Neural progenitor cell (in vitro differentiated cells): ENCODE measurements at regions not wholly inside any gene's neighbourhood (a gene's known extent, or its start where the extent isn't known, plus 50 kb on each side); places are given as distances from the start of the nearest gene placed in this dataset.

Experiments used
- DNase-seq: peaks from one replicate; pipeline ENCODE4 v3.0.0-alpha.2; 2016; ENCODE audit warnings: low spot score
- H2AFZ ChIP-seq: fragments of 200-600 bp; sonication (generic); replicated peaks from 2 replicates; pipeline ENCODE4 v1.6.1; 2016; ENCODE audit warnings: antibody characterized with exemption
- H3F3A ChIP-seq: fragments of 200-600 bp; sonication (generic); 2 replicates; pipeline ENCODE4 v1.6.1; 2016; ENCODE audit warnings: antibody characterized with exemption, low read depth
- H3K27ac ChIP-seq: fragments of 200-600 bp; sonication (generic); 2 replicates; pipeline ENCODE4 v1.5.1; 2016; ENCODE audit warnings: mild to moderate bottlenecking
- H3K27me3 ChIP-seq: fragments of 200-600 bp; sonication (generic); 2 replicates; pipeline ENCODE4 v1.6.1; 2016; ENCODE audit warnings: mild to moderate bottlenecking, moderate library complexity
- H3K36me3 ChIP-seq: fragments of 200-600 bp; sonication (generic); 2 replicates; pipeline ENCODE4 v1.5.1; 2016
- H3K4me1 ChIP-seq: fragments of 200-600 bp; sonication (generic); 2 replicates; pipeline ENCODE4 v1.6.1; 2016; ENCODE audit warnings: mixed run types
- H3K4me2 ChIP-seq: fragments of 200-600 bp; sonication (generic); 2 replicates; pipeline ENCODE4 v1.6.1; 2016
- H3K4me3 ChIP-seq: fragments of 200-600 bp; sonication (generic); 2 replicates; pipeline ENCODE4 v1.5.1; 2016
- H3K79me2 ChIP-seq: fragments of 200-600 bp; sonication (generic); 2 replicates; pipeline ENCODE4 v1.6.1; 2016; ENCODE audit warnings: low read depth
- H3K9ac ChIP-seq: fragments of 200-600 bp; sonication (generic); 2 replicates; pipeline ENCODE4 v1.6.1; 2016
- H3K9me3 ChIP-seq: fragments of 200-600 bp; sonication (generic); 2 replicates; pipeline ENCODE4 v1.5.1; 2016; ENCODE audit warnings: low read depth
- H4K20me1 ChIP-seq: fragments of 200-600 bp; sonication (generic); 2 replicates; pipeline ENCODE4 v1.6.1; 2016; ENCODE audit warnings: low read depth
- H3K27ac Mint-ChIP-seq: 3 replicates; pipeline ENCODE4 v1.8.0; 2021; ENCODE audit warnings: mixed read lengths
- H3K27me3 Mint-ChIP-seq: 2 replicates; pipeline ENCODE4 v1.8.0; 2022; ENCODE audit warnings: low read depth, mild to moderate bottlenecking, inconsistent platforms, moderate library complexity, mixed read lengths; ENCODE audit not compliant: insufficient read depth
- H3K36me3 Mint-ChIP-seq: 3 replicates; pipeline ENCODE4 v1.8.0; 2021; ENCODE audit warnings: mixed read lengths
- H3K4me1 Mint-ChIP-seq: 3 replicates; pipeline ENCODE4 v1.8.0; 2021; ENCODE audit warnings: mixed read lengths
- H3K4me3 Mint-ChIP-seq: 3 replicates; pipeline ENCODE4 v1.8.0; 2021; ENCODE audit warnings: mild to moderate bottlenecking, moderate library complexity, mixed read lengths
- H3K9me3 Mint-ChIP-seq: 3 replicates; pipeline ENCODE4 v1.8.0; 2020; ENCODE audit warnings: mixed read lengths
- EZH2 ChIP-seq: fragments of 200-600 bp; sonication (generic); IDR thresholded peaks from 2 replicates; pipeline ENCODE4 v1.6.1; 2017; ENCODE audit warnings: antibody characterized with exemption, mild to moderate bottlenecking, moderate library complexity
- EZH2phosphoT487 ChIP-seq: fragments of 200-600 bp; sonication (generic); IDR thresholded peaks from 2 replicates; pipeline ENCODE4 v1.6.1; 2017; ENCODE audit warnings: antibody characterized with exemption
- TF ChIP-seq, protein P1 (sequence below): fragments of 200-600 bp; sonication (generic); IDR thresholded peaks from 2 replicates; pipeline ENCODE4 v1.5.1; 2017; ENCODE audit warnings: antibody characterized with exemption, mild to moderate bottlenecking

DNA sequence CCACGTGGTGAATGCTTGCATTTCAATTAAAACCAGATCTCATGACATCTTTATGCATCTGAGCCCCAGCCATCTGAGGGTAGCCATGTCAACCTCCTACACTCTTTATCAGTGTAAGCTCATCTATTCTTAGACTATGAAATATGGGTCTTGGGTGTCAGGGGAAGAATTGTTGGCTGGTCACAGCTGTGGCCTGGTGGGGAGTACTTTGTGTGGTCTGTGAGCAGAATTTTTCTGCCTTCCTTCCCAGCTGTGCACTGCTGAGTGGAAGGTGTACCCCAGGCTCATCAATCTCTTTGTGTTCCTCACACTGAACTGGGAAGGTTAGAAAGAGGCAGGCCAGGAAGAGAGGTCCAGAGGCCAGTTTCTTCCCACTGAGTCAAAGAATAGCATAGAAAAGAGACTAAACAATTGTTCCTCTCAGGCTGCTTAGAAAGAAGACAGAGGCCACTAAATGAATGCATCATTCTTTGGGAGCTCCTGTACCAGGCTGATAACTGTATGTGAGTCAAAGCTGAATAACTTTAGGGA, 202.7 kb upstream of the RGMB start:
- H3K4me2 ChIP-seq, result peak overlapping the region; percentile 63
- no peaks in the 10 kb centered on the region for H3K79me2 ChIP-seq
- Mint-ChIP-seq H3K4me1 (peaks cover 34% of the 10 kb centered on the region), H3K27me3 (peaks cover 4% of the 10 kb centered on the region), H3K9me3 (peaks cover 10% of the 10 kb centered on the region), H3K4me3 (no peak overlapping the region), H3K36me3 (no peaks in the 10 kb centered on the region), H3K27ac (peak overlapping the region; percentile 95)
- TF ChIP-seq EZH2 (no peak), EZH2phosphoT487 (no peak)
- TF ChIP-seq, protein P1, sequence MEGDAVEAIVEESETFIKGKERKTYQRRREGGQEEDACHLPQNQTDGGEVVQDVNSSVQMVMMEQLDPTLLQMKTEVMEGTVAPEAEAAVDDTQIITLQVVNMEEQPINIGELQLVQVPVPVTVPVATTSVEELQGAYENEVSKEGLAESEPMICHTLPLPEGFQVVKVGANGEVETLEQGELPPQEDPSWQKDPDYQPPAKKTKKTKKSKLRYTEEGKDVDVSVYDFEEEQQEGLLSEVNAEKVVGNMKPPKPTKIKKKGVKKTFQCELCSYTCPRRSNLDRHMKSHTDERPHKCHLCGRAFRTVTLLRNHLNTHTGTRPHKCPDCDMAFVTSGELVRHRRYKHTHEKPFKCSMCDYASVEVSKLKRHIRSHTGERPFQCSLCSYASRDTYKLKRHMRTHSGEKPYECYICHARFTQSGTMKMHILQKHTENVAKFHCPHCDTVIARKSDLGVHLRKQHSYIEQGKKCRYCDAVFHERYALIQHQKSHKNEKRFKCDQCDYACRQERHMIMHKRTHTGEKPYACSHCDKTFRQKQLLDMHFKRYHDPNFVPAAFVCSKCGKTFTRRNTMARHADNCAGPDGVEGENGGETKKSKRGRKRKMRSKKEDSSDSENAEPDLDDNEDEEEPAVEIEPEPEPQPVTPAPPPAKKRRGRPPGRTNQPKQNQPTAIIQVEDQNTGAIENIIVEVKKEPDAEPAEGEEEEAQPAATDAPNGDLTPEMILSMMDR, result no peak
- peaks cover 28% of the 10 kb centered on the region for H3K4me1 ChIP-seq
- no peaks in the 10 kb centered on the region for H3K36me3 ChIP-seq
- no peak overlapping the region for H2AFZ ChIP-seq
- H3K4me3 ChIP-seq, result peak overlapping the region; percentile 9
- peak overlapping the region; percentile 90 for H3K27ac ChIP-seq
- peaks cover 16% of the 10 kb centered on the region for H3F3A ChIP-seq
- H3K9ac ChIP-seq, result no peak overlapping the region
- no peaks in the 10 kb centered on the region for H3K27me3 ChIP-seq
- peaks cover 6% of the 10 kb centered on the region for H3K9me3 ChIP-seq
- no peaks in the 10 kb centered on the region for H4K20me1 ChIP-seq
- peak; percentile 71 for DNase-seq

DNA sequence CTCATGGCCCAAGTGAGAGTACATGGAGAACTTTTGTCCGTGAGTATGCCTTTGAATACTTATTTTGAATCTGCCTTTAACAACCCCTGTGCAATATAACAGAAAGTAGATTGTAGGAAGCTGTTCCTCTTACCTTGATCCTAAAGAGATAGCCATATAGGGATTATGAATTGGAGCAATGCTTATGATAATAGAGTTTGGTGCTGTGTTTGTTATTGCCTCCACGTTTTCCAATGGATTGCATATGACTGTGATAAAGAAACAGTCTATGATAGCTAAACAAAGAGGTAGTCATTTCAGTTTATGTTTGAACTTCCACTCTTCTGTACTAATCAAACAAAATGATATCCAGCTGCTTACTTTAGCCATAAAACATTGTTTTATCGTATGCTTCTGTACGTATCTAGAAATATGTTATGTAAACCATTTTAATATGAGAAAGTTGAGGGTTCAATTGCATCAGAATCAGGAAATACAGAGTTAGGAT, 199.6 kb upstream of the RGMB start:
- Mint-ChIP-seq H3K27me3 (peaks cover 8% of the 10 kb centered on the region), H3K4me3 (no peak overlapping the region), H3K9me3 (peaks cover 13% of the 10 kb centered on the region)

DNA sequence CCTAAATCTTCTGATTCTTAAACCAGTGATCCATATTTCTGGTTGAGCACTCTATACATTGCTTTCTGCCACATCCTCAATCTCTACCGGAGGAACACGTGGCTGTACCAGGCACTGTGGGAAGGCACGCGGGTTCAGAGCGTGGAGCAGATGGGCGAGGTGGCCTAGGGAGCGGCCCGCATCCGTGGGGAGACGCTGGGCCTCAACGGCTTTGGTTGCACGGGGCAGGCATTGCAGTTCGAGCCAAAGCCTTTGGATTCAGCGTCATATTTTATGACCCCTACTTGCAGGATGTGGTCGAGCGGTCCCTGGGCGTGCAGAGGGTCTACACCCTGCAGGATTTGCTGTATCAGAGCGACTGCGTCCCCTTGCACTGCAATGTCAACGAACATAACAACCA, 197.2 kb upstream of the RGMB start:
- H3K9me3 Mint-ChIP-seq, result peaks cover 15% of the 10 kb centered on the region
- Histone ChIP-seq H3K9me3 (peaks cover 6% of the 10 kb centered on the region), H3K36me3 (no peaks in the 10 kb centered on the region), H3K4me3 (no peak overlapping the region), H3K4me1 (peaks cover 10% of the 10 kb centered on the region), H4K20me1 (no peaks in the 10 kb centered on the region), H2AFZ (no peak overlapping the region), H3K79me2 (no peaks in the 10 kb centered on the region), H3F3A (peaks cover 3% of the 10 kb centered on the region), H3K27ac (no peak overlapping the region), H3K27me3 (no peaks in the 10 kb centered on the region), H3K4me2 (no peak overlapping the region), H3K9ac (no peak overlapping the region)
- no peaks in the 10 kb centered on the region for H3K36me3 Mint-ChIP-seq
- H3K27ac Mint-ChIP-seq, result no peak overlapping the region
- DNase-seq, result no peak
- no peak overlapping the region for H3K4me3 Mint-ChIP-seq
- peaks cover 5% of the 10 kb centered on the region for H3K27me3 Mint-ChIP-seq
- peaks cover 17% of the 10 kb centered on the region for H3K4me1 Mint-ChIP-seq
- no peak for TF ChIP-seq EZH2phosphoT487
- TF ChIP-seq EZH2, result no peak
- TF ChIP-seq, protein P1, result no peak

More for the DNA sequence above, 199.6 kb upstream of the RGMB start:
- peaks cover 6% of the 10 kb centered on the region for H3K9me3 ChIP-seq
- no peak overlapping the region for H3K4me3 ChIP-seq
- H3K27me3 ChIP-seq, result no peaks in the 10 kb centered on the region
- no peaks in the 10 kb centered on the region for H3K36me3 Mint-ChIP-seq
- no peaks in the 10 kb centered on the region for H3K36me3 ChIP-seq
- peaks cover 34% of the 10 kb centered on the region for H3K4me1 Mint-ChIP-seq
- peak overlapping the region; percentile 42 for H3K27ac Mint-ChIP-seq
- H3F3A ChIP-seq, result peaks cover 16% of the 10 kb centered on the region
- no peak for DNase-seq
- no peaks in the 10 kb centered on the region for H4K20me1 ChIP-seq
- H3K79me2 ChIP-seq, result no peaks in the 10 kb centered on the region
- H3K27ac ChIP-seq, result no peak overlapping the region
- peaks cover 28% of the 10 kb centered on the region for H3K4me1 ChIP-seq
- TF ChIP-seq EZH2 (no peak), EZH2phosphoT487 (no peak)
- TF ChIP-seq, protein P1, result no peak
- H3K9ac ChIP-seq, result no peak overlapping the region
- H3K4me2 ChIP-seq, result no peak overlapping the region
- H2AFZ ChIP-seq, result no peak overlapping the region
